ENCODE measurements at regions not wholly inside any gene's neighbourhood (a gene's known extent, or its start where the extent isn't known, plus 50 kb on each side); places are given as distances from the start of the nearest gene placed in this dataset.
"Not testable (repeated sequence)": the region's sequence is repeated elsewhere in the genome, so short reads cannot be mapped to it uniquely, and the experiment has no call there.

- Mint-ChIP-seq H3K4me3 (no peak overlapping the region), H3K27me3 (ENCODE audit: low read depth in 3 of 3) (peaks cover 2 to 6% (median 2%) of the 10 kb centered on the region in 3 donors), H3K4me1 (peaks cover 2 to 5% of the 10 kb centered on the region in 2 donors), H3K27ac (no peak overlapping the region), H3K36me3 (peaks cover 13 to 19% (median 15%) of the 10 kb centered on the region in 3 donors), H3K9me3 (peaks cover 0 to 2% (median 0%) of the 10 kb centered on the region in 6 donors)
- no peak for DNase-seq
Observed at GRCh38 chr17:6924208-6924607, 71.6 kb upstream of the ALOX12 start.

- Mint-ChIP-seq H3K27ac (no peak overlapping the region), H3K4me1 (peaks cover 2 to 5% of the 10 kb centered on the region in 2 donors), H3K4me3 (no peak overlapping the region), H3K27me3 (ENCODE audit: low read depth in 3 of 3) (peaks cover 2 to 4% (median 3%) of the 10 kb centered on the region in 3 donors), H3K9me3 (peaks cover 0 to 2% (median 0%) of the 10 kb centered on the region in 6 donors), H3K36me3 (peaks cover 4 to 16% (median 6%) of the 10 kb centered on the region in 3 donors)
- no peak for DNase-seq
Observed at GRCh38 chr17:6926667-6927066, 69.2 kb upstream of the ALOX12 start.

GRCh38 chr17:6927290-6928126 lies 68.3 kb upstream of the ALOX12 start:
- no peak overlapping the region for H3K27ac Mint-ChIP-seq

GRCh38 chr17:6928193-6928592 lies 67.7 kb upstream of the ALOX12 start:
- no peak overlapping the region for H3K4me3 Mint-ChIP-seq
- H3K36me3 Mint-ChIP-seq = peaks cover 4 to 12% (median 6%) of the 10 kb centered on the region in 3 donors
- H3K27me3 Mint-ChIP-seq (ENCODE audit: low read depth in 3 of 3) = peaks cover 2 to 4% (median 3%) of the 10 kb centered on the region in 3 donors
- H3K9me3 Mint-ChIP-seq = peaks cover 0 to 2% (median 0%) of the 10 kb centered on the region in 6 donors
- DNase-seq = no peak
- H3K4me1 Mint-ChIP-seq = peaks cover 2 to 5% of the 10 kb centered on the region in 2 donors
- no peak overlapping the region for H3K27ac Mint-ChIP-seq

More at GRCh38 chr17:6927290-6928126, 68.3 kb upstream of the ALOX12 start:
- H3K4me3 Mint-ChIP-seq = no peak overlapping the region
- peaks cover 2 to 4% (median 3%) of the 10 kb centered on the region in 3 donors for H3K27me3 Mint-ChIP-seq (ENCODE audit: low read depth in 3 of 3)
- H3K4me1 Mint-ChIP-seq = peaks cover 2 to 5% of the 10 kb centered on the region in 2 donors
- H3K36me3 Mint-ChIP-seq = peaks cover 4 to 12% (median 6%) of the 10 kb centered on the region in 3 donors
- no peak for DNase-seq
- H3K9me3 Mint-ChIP-seq = peaks cover 0 to 2% (median 0%) of the 10 kb centered on the region in 6 donors

- no peaks in the 10 kb centered on the region for H3K4me1 Mint-ChIP-seq
- no peak overlapping the region for H3K4me3 Mint-ChIP-seq
- H3K9me3 Mint-ChIP-seq = no peaks in the 10 kb centered on the region
- H3K36me3 Mint-ChIP-seq = peaks cover 0 to 7% (median 4%) of the 10 kb centered on the region in 3 donors
- H3K27ac Mint-ChIP-seq = no peak overlapping the region
- DNase-seq = no peak
- peaks cover 2 to 4% (median 3%) of the 10 kb centered on the region in 3 donors for H3K27me3 Mint-ChIP-seq (ENCODE audit: low read depth in 3 of 3)
Observed at GRCh38 chr17:6930749-6931148, 65.1 kb upstream of the ALOX12 start.

GRCh38 chr17:6934544-6934943 lies 61.3 kb upstream of the ALOX12 start:
- H3K4me3 Mint-ChIP-seq; H3K27me3 Mint-ChIP-seq (ENCODE audit: low read depth in 3 of 3); H3K27ac Mint-ChIP-seq; H3K36me3 Mint-ChIP-seq; DNase-seq; H3K9me3 Mint-ChIP-seq: not testable (repeated sequence)
- peaks cover 7 to 13% of the 10 kb centered on the region in 2 donors for H3K4me1 Mint-ChIP-seq

DNA sequence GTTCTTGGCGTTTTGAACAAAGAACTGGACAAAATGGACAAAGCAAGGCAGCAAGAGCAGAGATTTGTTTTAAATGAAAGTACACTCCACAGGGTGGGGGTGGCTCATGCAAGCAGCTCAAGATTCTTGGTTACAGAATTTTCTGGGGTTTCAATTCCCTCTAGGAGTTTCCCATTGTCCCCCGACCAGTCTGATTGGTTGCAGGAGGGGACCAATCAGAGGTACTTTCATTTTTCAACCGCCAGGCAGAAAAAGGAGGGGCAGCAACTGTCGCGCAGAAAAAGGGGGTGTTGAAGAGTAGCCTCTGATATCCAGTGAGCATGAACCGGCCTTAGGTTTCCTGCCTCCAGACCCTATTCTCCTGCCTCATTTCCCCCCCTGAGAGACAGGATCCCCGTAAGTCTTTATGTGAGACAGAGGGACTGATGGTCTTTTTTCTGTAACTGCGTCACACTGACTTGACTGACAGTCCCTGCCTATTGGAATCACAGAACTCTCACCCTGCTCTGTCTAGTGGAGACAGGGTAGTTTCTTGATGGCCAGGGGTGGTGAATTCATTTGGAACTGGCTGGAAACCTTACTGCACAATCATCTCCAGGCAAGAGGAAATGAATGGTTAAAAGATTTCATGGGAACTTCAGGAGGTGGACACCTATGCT lies 59.4 kb upstream of the ALOX12 start:
- H3K4me1 Mint-ChIP-seq = peaks cover 16 to 17% of the 10 kb centered on the region in 2 donors
- DNase-seq = peak in 2 of 3 donors; percentile 25
- H3K27me3 Mint-ChIP-seq (ENCODE audit: low read depth in 3 of 3) = peaks cover 0 to 5% (median 2%) of the 10 kb centered on the region in 3 donors
- H3K36me3 Mint-ChIP-seq = peaks cover 0 to 4% (median 4%) of the 10 kb centered on the region in 3 donors
- peak overlapping the region in 4 of 5 donors; percentile 15 to 51 (median 50) for H3K4me3 Mint-ChIP-seq
- peak overlapping the region in 2 of 6 donors; percentile 42 to 55 for H3K27ac Mint-ChIP-seq
- H3K9me3 Mint-ChIP-seq = no peaks in the 10 kb centered on the region

DNA sequence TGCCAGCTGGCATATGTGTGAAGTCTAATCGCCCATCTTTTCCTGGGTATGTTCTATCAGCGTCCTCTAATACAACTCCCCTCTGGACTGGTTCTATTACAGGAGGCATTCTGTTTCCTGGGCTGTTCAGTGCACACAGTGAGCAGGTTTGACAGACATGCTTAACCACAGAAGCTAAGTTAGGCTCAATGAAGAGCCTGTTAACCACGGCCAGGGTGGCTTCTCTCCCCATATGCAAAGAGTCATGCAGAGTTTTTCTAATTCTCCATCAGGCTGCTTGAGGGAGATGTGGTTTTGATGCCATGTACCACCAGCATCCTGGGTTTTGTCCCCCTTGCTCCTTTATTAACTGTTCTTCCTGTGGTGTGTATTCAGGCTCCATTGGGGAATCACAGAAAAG lies 57.2 kb upstream of the ALOX12 start:
- Mint-ChIP-seq H3K4me1 (peaks cover 16 to 17% of the 10 kb centered on the region in 2 donors), H3K27me3 (ENCODE audit: low read depth in 3 of 3) (peaks cover 0 to 7% (median 3%) of the 10 kb centered on the region in 3 donors), H3K27ac (peak overlapping the region in 2 of 6 donors; percentile 69 to 71), H3K9me3 (no peaks in the 10 kb centered on the region), H3K36me3 (peaks cover 0 to 4% (median 4%) of the 10 kb centered on the region in 3 donors), H3K4me3 (no peak overlapping the region)
- DNase-seq = no peak

DNA sequence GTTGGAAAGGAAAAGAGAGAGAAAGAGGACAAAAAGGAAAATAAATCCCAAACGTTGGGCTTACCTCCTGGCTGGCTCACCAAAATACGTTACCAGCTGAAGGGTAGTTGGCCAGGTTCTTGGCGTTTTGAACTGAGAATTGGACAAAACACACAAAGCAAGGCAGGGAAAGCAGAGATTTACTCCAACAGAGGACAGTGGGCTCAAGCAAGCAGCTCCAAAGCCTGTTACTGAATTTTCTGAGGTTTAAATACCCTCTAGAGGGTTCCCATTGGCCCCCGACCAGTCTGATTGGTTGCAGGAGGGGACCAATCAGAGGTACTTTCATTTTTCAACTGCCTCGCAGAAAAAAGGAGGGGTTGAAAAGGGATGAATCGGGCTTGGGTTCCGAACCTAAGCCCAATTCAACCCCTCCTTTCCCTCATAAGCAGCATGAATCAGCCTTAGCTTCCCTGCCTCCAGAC lies 55.6 kb upstream of the ALOX12 start:
- no peak for DNase-seq

DNA sequence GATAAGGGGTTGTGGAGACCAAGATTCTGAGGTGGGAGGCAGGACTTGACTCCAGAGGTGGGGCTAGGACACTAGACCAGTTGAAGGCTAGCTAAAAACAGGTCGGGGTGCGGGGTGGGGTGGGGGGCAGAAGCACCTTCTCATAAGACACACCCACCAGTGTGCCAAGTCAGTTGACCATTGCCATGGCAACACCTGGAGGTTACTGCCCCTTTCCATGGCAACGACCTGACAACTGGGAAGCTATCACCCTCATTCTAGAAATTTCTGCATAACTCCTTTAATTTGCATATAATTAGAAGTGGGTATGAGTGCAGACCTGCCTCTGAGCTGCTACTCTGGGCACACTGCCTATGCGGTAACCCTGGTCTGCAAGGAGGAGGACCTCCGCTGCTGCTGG lies 53.9 kb upstream of the ALOX12 start:
- DNase-seq = no peak
- H3K27ac Mint-ChIP-seq = no peak overlapping the region
- H3K9me3 Mint-ChIP-seq = no peaks in the 10 kb centered on the region
- peaks cover 0 to 5% (median 2%) of the 10 kb centered on the region in 3 donors for H3K27me3 Mint-ChIP-seq (ENCODE audit: low read depth in 3 of 3)
- H3K4me1 Mint-ChIP-seq = peaks cover 11 to 16% of the 10 kb centered on the region in 2 donors
- no peak overlapping the region for H3K4me3 Mint-ChIP-seq
- H3K36me3 Mint-ChIP-seq = no peaks in the 10 kb centered on the region

More for the DNA sequence above, 55.6 kb upstream of the ALOX12 start:
- Mint-ChIP-seq H3K4me3 (peak overlapping the region in 4 of 5 donors; percentile 25 to 56 (median 50)), H3K36me3 (no peaks in the 10 kb centered on the region), H3K27ac (peak overlapping the region in 1 of 6 donors; percentile 23), H3K27me3 (ENCODE audit: low read depth in 3 of 3) (peaks cover 0 to 5% (median 2%) of the 10 kb centered on the region in 3 donors), H3K4me1 (peaks cover 16 to 17% of the 10 kb centered on the region in 2 donors), H3K9me3 (no peaks in the 10 kb centered on the region)

DNA sequence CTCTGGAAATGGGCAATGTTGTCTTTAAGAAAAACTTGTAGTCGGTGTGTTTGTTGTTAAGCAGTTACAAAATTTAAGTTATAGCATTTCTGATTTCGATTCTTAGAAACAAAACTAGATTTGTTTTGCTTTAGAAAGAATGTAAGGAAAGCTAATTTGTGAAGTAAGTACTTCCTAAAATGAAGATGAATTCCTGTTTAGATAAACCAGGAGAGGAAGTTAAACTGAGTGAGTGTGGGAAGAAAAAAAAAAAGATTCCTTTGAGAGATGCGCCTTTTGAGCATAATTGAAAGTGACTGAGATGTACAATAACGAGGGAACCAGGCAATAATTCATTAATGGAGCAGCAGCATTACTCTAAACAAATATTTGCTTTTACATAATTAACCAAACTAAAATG lies 52.4 kb upstream of the ALOX12 start:
- H3K27ac Mint-ChIP-seq = no peak overlapping the region

More for the DNA sequence above, 52.4 kb upstream of the ALOX12 start:
- Mint-ChIP-seq H3K36me3 (no peaks in the 10 kb centered on the region), H3K9me3 (no peaks in the 10 kb centered on the region), H3K27me3 (ENCODE audit: low read depth in 3 of 3) (peaks cover 0 to 5% (median 2%) of the 10 kb centered on the region in 3 donors), H3K4me1 (peaks cover 10 to 13% of the 10 kb centered on the region in 2 donors), H3K4me3 (no peak overlapping the region)
- DNase-seq = no peak
